ENCODE measurements at regions not wholly inside any gene's neighbourhood (a gene's known extent, or its start where the extent isn't known, plus 50 kb on each side); places are given as distances from the start of the nearest gene placed in this dataset.

DNA sequence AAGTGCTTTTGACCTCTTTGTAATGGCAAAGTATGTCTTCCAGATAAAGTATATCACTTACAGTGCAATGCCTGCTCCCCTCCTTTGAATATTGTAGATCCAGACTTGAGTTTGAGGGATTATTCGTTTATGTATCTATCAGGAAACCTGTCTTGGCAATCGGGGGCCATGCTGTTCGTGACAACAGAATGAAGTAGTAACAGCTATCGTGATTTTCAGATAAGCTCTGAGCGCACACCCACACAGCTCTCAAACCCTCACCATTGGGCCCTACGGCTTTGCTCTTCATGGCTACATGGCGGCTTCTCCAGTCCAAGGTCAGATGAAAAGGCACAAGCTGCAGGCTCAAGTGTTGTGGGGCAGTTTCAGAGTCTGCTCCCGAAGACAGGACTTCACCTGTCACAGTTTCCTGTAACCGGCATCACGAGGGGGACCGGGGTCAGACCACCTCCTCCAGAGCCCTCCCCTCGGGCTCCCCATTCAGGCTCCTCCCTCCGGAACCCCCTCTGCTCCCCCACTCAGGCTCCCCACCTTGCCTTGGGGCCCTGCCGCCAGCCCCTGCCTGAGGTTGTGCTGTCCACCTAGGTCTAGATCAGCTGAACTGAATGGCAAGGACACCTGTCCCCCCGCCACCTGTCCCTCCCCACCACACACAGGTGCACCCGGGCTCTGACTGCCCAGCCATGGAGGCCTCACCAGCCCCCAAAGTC is 292.5 kb upstream of the SALL3 start:
- H3K79me2 ChIP-seq (replicated peaks; ENCODE audit: insufficient read depth, low read length) = no peaks in the 10 kb centered on the region
- no peaks in the 10 kb centered on the region for H4K20me1 ChIP-seq (ENCODE audit: insufficient read depth)
- H3F3A ChIP-seq (ENCODE audit: insufficient read depth, low read length, poor library complexity, severe bottlenecking) = no peaks in the 10 kb centered on the region
- no peaks in the 10 kb centered on the region for H3K9me2 ChIP-seq (ENCODE audit: insufficient read depth, low read length)
- no peak overlapping the region for H3K27ac ChIP-seq (ENCODE audit: low read length)
- no peak overlapping the region for H2AFZ ChIP-seq (ENCODE audit: low read depth, low read length)
- TF ChIP-seq EZH2 (IDR thresholded peaks at IDR 0.05; ENCODE audit: borderline replicate concordance, insufficient read depth, low read length, poor library complexity, severe bottlenecking) (no peak), SMC3 (conservative IDR thresholded peaks at IDR 0.05; ENCODE audit: poor library complexity) (no peak), POLR2AphosphoS5 (IDR thresholded peaks at IDR 0.05) (no peak), MXI1 (conservative IDR thresholded peaks at IDR 0.05; ENCODE audit: poor library complexity, severe bottlenecking) (no peak), TAF1 (IDR thresholded peaks at IDR 0.05; ENCODE audit: low read depth) (no peak), REST (IDR thresholded peaks at IDR 0.05; ENCODE audit: borderline replicate concordance) (no peak)
- H3K9ac ChIP-seq (ENCODE audit: low read length) = no peak overlapping the region
- H3K4me3 ChIP-seq (ENCODE audit: low read length) = no peak overlapping the region
- no peaks in the 10 kb centered on the region for H3K36me3 ChIP-seq (ENCODE audit: insufficient read depth, low read length)
- no peak overlapping the region for H3K4me2 ChIP-seq (ENCODE audit: low read length)
- H3K9me3 ChIP-seq (ENCODE audit: low read length) = no peaks in the 10 kb centered on the region
- no peaks in the 10 kb centered on the region for H3K27me3 ChIP-seq (ENCODE audit: insufficient read depth, low read depth, low read length)

GRCh38 chr18:78687736-78688135 is 291.9 kb upstream of the SALL3 start:
- Histone ChIP-seq H3K27me3 (ENCODE audit: insufficient read depth, low read depth, low read length) (no peaks in the 10 kb centered on the region), H2AFZ (ENCODE audit: low read depth, low read length) (no peak overlapping the region), H3F3A (ENCODE audit: insufficient read depth, low read length, poor library complexity, severe bottlenecking) (no peaks in the 10 kb centered on the region), H3K4me3 (ENCODE audit: low read length) (no peak overlapping the region), H3K4me2 (ENCODE audit: low read length) (no peak overlapping the region), H3K9me2 (ENCODE audit: insufficient read depth, low read length) (no peaks in the 10 kb centered on the region), H3K9ac (ENCODE audit: low read length) (no peak overlapping the region), H3K27ac (ENCODE audit: low read length) (no peak overlapping the region), H3K9me3 (ENCODE audit: low read length) (no peaks in the 10 kb centered on the region), H4K20me1 (ENCODE audit: insufficient read depth) (no peaks in the 10 kb centered on the region), H3K36me3 (ENCODE audit: insufficient read depth, low read length) (no peaks in the 10 kb centered on the region), H3K79me2 (replicated peaks; ENCODE audit: insufficient read depth, low read length) (no peaks in the 10 kb centered on the region)
- TF ChIP-seq EZH2 (IDR thresholded peaks at IDR 0.05; ENCODE audit: borderline replicate concordance, insufficient read depth, low read length, poor library complexity, severe bottlenecking) (no peak), REST (IDR thresholded peaks at IDR 0.05; ENCODE audit: borderline replicate concordance) (no peak), TAF1 (IDR thresholded peaks at IDR 0.05; ENCODE audit: low read depth) (no peak), EP300 (conservative IDR thresholded peaks at IDR 0.05; ENCODE audit: poor library complexity, severe bottlenecking) (no peak), MXI1 (conservative IDR thresholded peaks at IDR 0.05; ENCODE audit: poor library complexity, severe bottlenecking) (no peak), RAD21 (conservative IDR thresholded peaks at IDR 0.05) (no peak), SMC3 (conservative IDR thresholded peaks at IDR 0.05; ENCODE audit: poor library complexity) (no peak), POLR2AphosphoS5 (IDR thresholded peaks at IDR 0.05) (no peak)
- TF ChIP-seq, protein P1, sequence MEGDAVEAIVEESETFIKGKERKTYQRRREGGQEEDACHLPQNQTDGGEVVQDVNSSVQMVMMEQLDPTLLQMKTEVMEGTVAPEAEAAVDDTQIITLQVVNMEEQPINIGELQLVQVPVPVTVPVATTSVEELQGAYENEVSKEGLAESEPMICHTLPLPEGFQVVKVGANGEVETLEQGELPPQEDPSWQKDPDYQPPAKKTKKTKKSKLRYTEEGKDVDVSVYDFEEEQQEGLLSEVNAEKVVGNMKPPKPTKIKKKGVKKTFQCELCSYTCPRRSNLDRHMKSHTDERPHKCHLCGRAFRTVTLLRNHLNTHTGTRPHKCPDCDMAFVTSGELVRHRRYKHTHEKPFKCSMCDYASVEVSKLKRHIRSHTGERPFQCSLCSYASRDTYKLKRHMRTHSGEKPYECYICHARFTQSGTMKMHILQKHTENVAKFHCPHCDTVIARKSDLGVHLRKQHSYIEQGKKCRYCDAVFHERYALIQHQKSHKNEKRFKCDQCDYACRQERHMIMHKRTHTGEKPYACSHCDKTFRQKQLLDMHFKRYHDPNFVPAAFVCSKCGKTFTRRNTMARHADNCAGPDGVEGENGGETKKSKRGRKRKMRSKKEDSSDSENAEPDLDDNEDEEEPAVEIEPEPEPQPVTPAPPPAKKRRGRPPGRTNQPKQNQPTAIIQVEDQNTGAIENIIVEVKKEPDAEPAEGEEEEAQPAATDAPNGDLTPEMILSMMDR (IDR thresholded peaks at IDR 0.05; ENCODE audit: poor library complexity, severe bottlenecking) = no peak
